OCI-LY3 (cell line): ENCODE measurements at regions not wholly inside any gene's neighbourhood (a gene's known extent, or its start where the extent isn't known, plus 50 kb on each side); places are given as distances from the start of the nearest gene placed in this dataset.

Experiments
- H2AFZ ChIP-seq: fragments of 200-600, 300-600 bp; shearing (Covaris generic); 2 replicates; pipeline ENCODE4 v1.6.0; 2014; ENCODE audit warnings: antibody characterized with exemption, low read depth, low read length
- H3K27ac ChIP-seq: fragments of 200-600, 300-600 bp; sonication (generic); 2 replicates; pipeline ENCODE4 v1.5.1; 2014; ENCODE audit warnings: mild to moderate bottlenecking, low read length, moderate library complexity, mixed read lengths
- H3K27me3 ChIP-seq: fragments of 200-600, 300-600 bp; sonication (generic); 2 replicates; pipeline ENCODE4 v1.6.1; 2014; ENCODE audit warnings: low read depth, low read length, mixed read lengths
- H3K36me3 ChIP-seq: fragments of 200-600, 300-600 bp; sonication (generic); replicated peaks from 2 replicates; pipeline ENCODE3; 2014; ENCODE audit warnings: low read depth, low read length, mixed read lengths
- H3K4me1 ChIP-seq: fragments of 300-600, 200-600 bp; sonication (generic); 2 replicates; pipeline ENCODE4 v1.6.1; 2014; ENCODE audit warnings: low read length, mixed read lengths
- H3K4me2 ChIP-seq: fragments of 200-600, 300-600 bp; sonication (generic); 2 replicates; pipeline ENCODE4 v1.6.1; 2014; ENCODE audit warnings: low read length, mixed read lengths
- H3K4me3 ChIP-seq: fragments of 300-600, 200-600 bp; sonication (generic); 2 replicates; pipeline ENCODE4 v1.5.1; 2014; ENCODE audit warnings: antibody characterized with exemption, mild to moderate bottlenecking, low read length, moderate library complexity
- H3K79me2 ChIP-seq: fragments of 300-600, 200-600 bp; shearing (Covaris generic); 2 replicates; pipeline ENCODE4 v1.6.1; 2014; ENCODE audit warnings: mild to moderate bottlenecking, low read length, mixed read lengths
- H3K9ac ChIP-seq: fragments of 300-600, 200-600 bp; shearing (Covaris generic); 2 replicates; pipeline ENCODE4 v1.6.0; 2014; ENCODE audit warnings: mild to moderate bottlenecking, low read length, moderate library complexity
- H3K9me3 ChIP-seq: fragments of 200-600, 300-600 bp; shearing (Covaris generic); 2 replicates; pipeline ENCODE4 v1.6.1; 2014; ENCODE audit warnings: low read length, mixed read lengths; ENCODE audit not compliant: insufficient read depth
- H4K20me1 ChIP-seq: fragments of 200-600, 300-600 bp; sonication (generic); 2 replicates; pipeline ENCODE4 v1.6.1; 2016; ENCODE audit warnings: low read length, mixed read lengths; ENCODE audit not compliant: insufficient read depth
- EZH2phosphoT487 ChIP-seq: fragments of 200-600 bp; shearing (Covaris generic); IDR thresholded peaks from 2 replicates; pipeline ENCODE4 v1.6.1; 2018; ENCODE audit warnings: antibody characterized with exemption, mixed run types, low read depth
- TF ChIP-seq, protein P1 (sequence below): fragments of 200-600, 300-600 bp; sonication (generic); IDR thresholded peaks from 2 replicates; pipeline ENCODE4 v1.5.1; 2014; ENCODE audit warnings: antibody characterized with exemption, low read length, low read depth

DNA sequence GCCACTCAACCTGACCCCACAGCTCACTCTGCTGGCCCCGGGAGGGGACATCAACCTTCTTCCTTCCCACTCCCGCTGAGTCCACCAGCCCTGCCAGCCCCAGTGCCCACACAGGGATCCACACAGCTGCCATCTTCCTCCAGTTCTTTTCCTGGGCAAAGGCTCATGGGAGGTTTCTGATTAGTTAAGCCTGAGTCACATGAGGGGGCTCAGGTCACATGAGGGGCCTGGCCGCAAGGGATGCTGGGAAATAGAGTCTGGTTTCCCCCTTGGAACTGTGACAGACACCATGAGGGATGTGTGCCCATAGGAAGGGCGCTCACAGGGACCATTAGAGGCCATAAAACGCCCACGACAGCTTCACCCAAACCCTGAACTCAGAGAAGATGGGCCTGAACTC is 228.7 kb upstream of the SFSWAP start:
- Histone ChIP-seq H3K4me2 (no peak overlapping the region), H3K27ac (no peak overlapping the region), H3K9ac (no peak overlapping the region), H3K4me1 (no peaks in the 10 kb centered on the region), H2AFZ (no peak overlapping the region), H3K9me3 (no peaks in the 10 kb centered on the region), H3K27me3 (peaks cover 16% of the 10 kb centered on the region), H3K79me2 (no peaks in the 10 kb centered on the region), H3K4me3 (no peak overlapping the region), H3K36me3 (no peaks in the 10 kb centered on the region), H4K20me1 (no peaks in the 10 kb centered on the region)
- TF ChIP-seq, protein P1, sequence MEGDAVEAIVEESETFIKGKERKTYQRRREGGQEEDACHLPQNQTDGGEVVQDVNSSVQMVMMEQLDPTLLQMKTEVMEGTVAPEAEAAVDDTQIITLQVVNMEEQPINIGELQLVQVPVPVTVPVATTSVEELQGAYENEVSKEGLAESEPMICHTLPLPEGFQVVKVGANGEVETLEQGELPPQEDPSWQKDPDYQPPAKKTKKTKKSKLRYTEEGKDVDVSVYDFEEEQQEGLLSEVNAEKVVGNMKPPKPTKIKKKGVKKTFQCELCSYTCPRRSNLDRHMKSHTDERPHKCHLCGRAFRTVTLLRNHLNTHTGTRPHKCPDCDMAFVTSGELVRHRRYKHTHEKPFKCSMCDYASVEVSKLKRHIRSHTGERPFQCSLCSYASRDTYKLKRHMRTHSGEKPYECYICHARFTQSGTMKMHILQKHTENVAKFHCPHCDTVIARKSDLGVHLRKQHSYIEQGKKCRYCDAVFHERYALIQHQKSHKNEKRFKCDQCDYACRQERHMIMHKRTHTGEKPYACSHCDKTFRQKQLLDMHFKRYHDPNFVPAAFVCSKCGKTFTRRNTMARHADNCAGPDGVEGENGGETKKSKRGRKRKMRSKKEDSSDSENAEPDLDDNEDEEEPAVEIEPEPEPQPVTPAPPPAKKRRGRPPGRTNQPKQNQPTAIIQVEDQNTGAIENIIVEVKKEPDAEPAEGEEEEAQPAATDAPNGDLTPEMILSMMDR: no peak
- TF ChIP-seq EZH2phosphoT487: no peak

GRCh38 chr12:131482686-131483085 is 228.2 kb upstream of the SFSWAP start:
- Histone ChIP-seq H3K4me1 (no peaks in the 10 kb centered on the region), H3K9ac (no peak overlapping the region), H3K79me2 (no peaks in the 10 kb centered on the region), H3K36me3 (no peaks in the 10 kb centered on the region), H2AFZ (no peak overlapping the region), H3K9me3 (no peaks in the 10 kb centered on the region), H3K27ac (no peak overlapping the region), H3K4me2 (no peak overlapping the region), H3K4me3 (no peak overlapping the region), H3K27me3 (peaks cover 21% of the 10 kb centered on the region), H4K20me1 (no peaks in the 10 kb centered on the region)
- TF ChIP-seq, protein P1: no peak
- TF ChIP-seq EZH2phosphoT487: no peak

DNA sequence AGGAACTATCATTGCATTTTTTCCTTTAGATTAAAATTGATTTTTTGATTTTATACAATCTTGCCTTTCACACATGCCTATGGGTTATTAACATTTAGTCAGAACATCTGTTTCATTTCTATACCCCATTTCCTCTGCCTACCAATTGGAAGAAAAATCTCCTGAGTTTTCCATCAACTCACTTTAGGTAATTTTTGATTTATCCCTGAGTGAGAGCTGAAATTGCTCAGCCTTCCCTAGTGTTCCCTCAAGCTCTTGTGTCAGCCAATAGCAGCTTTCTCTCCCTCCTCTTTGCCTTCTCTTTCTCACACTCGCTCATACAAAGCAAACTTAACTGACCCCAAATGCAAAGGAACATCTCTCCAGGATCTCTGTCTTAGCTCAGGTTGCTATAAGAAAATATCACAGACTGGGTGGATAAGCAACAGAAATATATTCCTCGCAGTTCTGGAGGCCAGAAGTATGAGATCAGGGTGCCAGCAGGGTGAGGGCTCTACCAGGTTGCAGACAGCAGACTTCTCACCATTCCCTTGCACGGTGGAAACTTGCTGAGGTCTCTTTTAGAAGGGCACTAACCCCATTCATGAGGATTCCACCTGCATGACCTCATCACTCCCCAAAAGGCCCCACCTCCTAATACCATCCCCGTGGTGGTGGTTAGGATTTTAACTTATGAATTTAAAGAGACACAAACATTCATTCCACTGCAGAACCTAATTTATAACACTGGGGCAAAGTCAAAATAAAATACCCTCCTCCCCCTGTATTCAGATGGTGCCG is 224.2 kb upstream of the SFSWAP start:
- H3K4me1 ChIP-seq: no peaks in the 10 kb centered on the region
- H4K20me1 ChIP-seq: no peaks in the 10 kb centered on the region
- H2AFZ ChIP-seq: no peak overlapping the region
- no peak overlapping the region for H3K9ac ChIP-seq
- no peak overlapping the region for H3K27ac ChIP-seq
- no peaks in the 10 kb centered on the region for H3K9me3 ChIP-seq
- no peaks in the 10 kb centered on the region for H3K79me2 ChIP-seq
- H3K27me3 ChIP-seq: peaks cover 25% of the 10 kb centered on the region
- H3K4me3 ChIP-seq: no peak overlapping the region
- H3K36me3 ChIP-seq: no peaks in the 10 kb centered on the region
- TF ChIP-seq, protein P1: no peak
- TF ChIP-seq EZH2phosphoT487: no peak
- H3K4me2 ChIP-seq: no peak overlapping the region

GRCh38 chr12:131487388-131488124 is 223.3 kb upstream of the SFSWAP start:
- Histone ChIP-seq H3K27ac (no peak overlapping the region), H3K9me3 (no peaks in the 10 kb centered on the region), H4K20me1 (no peaks in the 10 kb centered on the region), H3K79me2 (no peaks in the 10 kb centered on the region), H3K4me1 (no peaks in the 10 kb centered on the region), H3K9ac (no peak overlapping the region), H3K4me3 (no peak overlapping the region), H2AFZ (no peak overlapping the region), H3K27me3 (peaks cover 25% of the 10 kb centered on the region), H3K36me3 (no peaks in the 10 kb centered on the region), H3K4me2 (no peak overlapping the region)
- TF ChIP-seq, protein P1: no peak
- no peak for TF ChIP-seq EZH2phosphoT487
